Ishikawa (cell line): ENCODE measurements at regions not wholly inside any gene's neighbourhood (a gene's known extent, or its start where the extent isn't known, plus 50 kb on each side); places are given as distances from the start of the nearest gene placed in this dataset.

ENCODE experiments used
- CEBPB ChIP-seq: IDR thresholded peaks from 2 replicates; pipeline ENCODE4 v1.6.1; 2012
- CREB1 ChIP-seq: IDR thresholded peaks from 2 replicates; pipeline ENCODE4 v1.6.1; 2012; ENCODE audit warnings: low read depth
- EGR1 ChIP-seq: IDR thresholded peaks from 2 replicates; pipeline ENCODE4 v1.6.1; 2012
- EP300 ChIP-seq: IDR thresholded peaks from 2 replicates; pipeline ENCODE4 v1.6.1; 2012; ENCODE audit warnings: borderline replicate concordance
- FOXM1 ChIP-seq: IDR thresholded peaks from 2 replicates; pipeline ENCODE4 v1.6.1; 2012; ENCODE audit warnings: low read depth, borderline replicate concordance
- NFIC ChIP-seq: IDR thresholded peaks from 2 replicates; pipeline ENCODE4 v1.6.1; 2012
- RAD21 ChIP-seq: IDR thresholded peaks from 2 replicates; pipeline ENCODE4 v1.6.1; 2012; ENCODE audit warnings: low read depth
- REST ChIP-seq: IDR thresholded peaks from 2 replicates; pipeline ENCODE4 v1.6.1; 2012; ENCODE audit warnings: low read depth, mild to moderate bottlenecking
- TAF1 ChIP-seq: IDR thresholded peaks from 2 replicates; pipeline ENCODE4 v1.6.1; 2012; ENCODE audit warnings: low read depth, mild to moderate bottlenecking
- TCF12 ChIP-seq: IDR thresholded peaks from 2 replicates; pipeline ENCODE4 v1.6.1; 2012; ENCODE audit warnings: low read depth
- TEAD4 ChIP-seq: IDR thresholded peaks from 2 replicates; pipeline ENCODE4 v1.6.1; 2012
- USF1 ChIP-seq: IDR thresholded peaks from 2 replicates; pipeline ENCODE4 v1.6.1; 2012
- YY1 ChIP-seq: IDR thresholded peaks from 2 replicates; pipeline ENCODE4 v1.6.1; 2012; ENCODE audit warnings: low read depth
- ZBTB7A ChIP-seq: IDR thresholded peaks from 2 replicates; pipeline ENCODE4 v1.6.1; 2012; ENCODE audit warnings: low read depth
- TF ChIP-seq, protein P1 (sequence below): IDR thresholded peaks from 2 replicates; pipeline ENCODE4 v1.6.1; 2012

DNA sequence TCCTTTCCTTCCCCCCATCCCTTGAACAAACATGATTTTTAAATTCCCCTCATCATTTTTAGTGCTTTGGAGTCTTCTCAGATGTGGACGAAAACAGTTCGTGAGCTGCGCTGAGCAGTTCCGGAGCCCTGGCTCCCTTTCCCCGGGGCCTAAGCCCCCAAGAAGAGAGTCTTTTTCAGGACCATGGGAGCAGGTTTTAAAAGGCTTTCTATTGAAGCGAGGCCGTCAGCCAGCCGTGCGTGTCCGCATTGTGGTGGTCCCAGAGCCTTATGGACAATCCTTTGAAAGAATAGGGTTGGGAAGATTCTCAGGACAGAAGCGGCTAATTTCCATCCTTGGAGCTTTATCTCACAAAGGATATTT, 290.7 kb downstream of the SOX11 start:
- TF ChIP-seq ZBTB7A (no peak), CEBPB (no peak), USF1 (no peak), CREB1 (no peak), FOXM1 (no peak), REST (no peak), EP300 (no peak), EGR1 (no peak), NFIC (no peak), YY1 (no peak)
- TF ChIP-seq, protein P1, sequence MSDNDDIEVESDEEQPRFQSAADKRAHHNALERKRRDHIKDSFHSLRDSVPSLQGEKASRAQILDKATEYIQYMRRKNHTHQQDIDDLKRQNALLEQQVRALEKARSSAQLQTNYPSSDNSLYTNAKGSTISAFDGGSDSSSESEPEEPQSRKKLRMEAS: no peak

- TF ChIP-seq CEBPB (no peak), REST (no peak), TEAD4 (no peak), EGR1 (no peak), FOXM1 (no peak), ZBTB7A (no peak), TCF12 (no peak), YY1 (no peak), NFIC (no peak), EP300 (no peak), TAF1 (no peak), CREB1 (no peak), RAD21 (no peak), USF1 (no peak)
- TF ChIP-seq, protein P1: no peak
Observed at GRCh38 chr2:5983511-5984272, 291.5 kb downstream of the SOX11 start.

- TF ChIP-seq EP300 (no peak), TAF1 (no peak), USF1 (no peak), RAD21 (no peak), EGR1 (no peak), CEBPB (no peak), TEAD4 (no peak), TCF12 (no peak), REST (no peak), CREB1 (no peak), NFIC (no peak), FOXM1 (no peak), YY1 (no peak), ZBTB7A (no peak)
- TF ChIP-seq, protein P1: no peak
Observed at GRCh38 chr2:5984273-5984655, 292.1 kb downstream of the SOX11 start.
